KMS-11 (cell line): ENCODE measurements at regions not wholly inside any gene's neighbourhood (a gene's known extent, or its start where the extent isn't known, plus 50 kb on each side); places are given as distances from the start of the nearest gene placed in this dataset.
"Not testable (repeated sequence)": the region's sequence is repeated elsewhere in the genome, so short reads cannot be mapped to it uniquely, and the experiment has no call there.

ENCODE experiments used
- H2AFZ ChIP-seq: fragments of 200-600 bp; sonication (generic); 2 replicates; pipeline ENCODE4 v1.6.1; 2016; ENCODE audit warnings: antibody characterized with exemption, mixed run types, low read depth
- H3K27ac ChIP-seq: fragments of 200-600 bp; sonication (generic); 2 replicates; pipeline ENCODE4 v1.6.1; 2016; ENCODE audit warnings: mild to moderate bottlenecking, mixed run types
- H3K27me3 ChIP-seq: fragments of 200-600 bp; sonication (generic); 2 replicates; pipeline ENCODE4 v1.6.1; 2017; ENCODE audit warnings: mild to moderate bottlenecking, low read depth, mixed run types, moderate library complexity; ENCODE audit not compliant: insufficient read depth
- H3K36me3 ChIP-seq: fragments of 200-600 bp; sonication (generic); 2 replicates; pipeline ENCODE4 v1.6.1; 2017; ENCODE audit warnings: mild to moderate bottlenecking, mixed run types; ENCODE audit not compliant: insufficient read depth
- H3K4me1 ChIP-seq: fragments of 200-600 bp; sonication (generic); 2 replicates; pipeline ENCODE4 v1.6.1; 2016; ENCODE audit warnings: mild to moderate bottlenecking, low read depth, mixed run types; ENCODE audit not compliant: poor library complexity, severe bottlenecking
- H3K4me2 ChIP-seq: fragments of 200-600 bp; sonication (generic); 2 replicates; pipeline ENCODE4 v1.7.0; 2016; ENCODE audit warnings: mild to moderate bottlenecking, mixed run types
- H3K4me3 ChIP-seq: fragments of 200-600 bp; sonication (generic); IDR thresholded peaks from 2 replicates; pipeline ENCODE4 v1.6.1; 2017; ENCODE audit warnings: low read depth, low read length, mixed read lengths; ENCODE audit not compliant: insufficient read depth
- H3K79me2 ChIP-seq: fragments of 200-600 bp; sonication (generic); 2 replicates; pipeline ENCODE4 v1.6.1; 2016; ENCODE audit warnings: low read depth, mixed run types; ENCODE audit not compliant: insufficient read depth
- H3K9ac ChIP-seq: fragments of 200-600 bp; sonication (generic); 2 replicates; pipeline ENCODE4 v1.6.1; 2016; ENCODE audit warnings: mild to moderate bottlenecking, mixed run types
- H4K20me1 ChIP-seq: fragments of 200-600 bp; sonication (generic); 2 replicates; pipeline ENCODE4 v1.6.1; 2016; ENCODE audit warnings: mild to moderate bottlenecking, mixed run types; ENCODE audit not compliant: insufficient read depth
- TF ChIP-seq, protein P1 (sequence below): fragments of 200-600 bp; sonication (generic); conservative IDR thresholded peaks from 2 replicates; pipeline ENCODE4 v1.6.1; 2017; ENCODE audit warnings: low read depth, mild to moderate bottlenecking, antibody characterized with exemption, low read length, moderate library complexity, mixed read lengths

GRCh38 chr4:114444211-114444610 is 154.4 kb upstream of the UGT8 start:
- no peaks in the 10 kb centered on the region for H3K4me1 ChIP-seq
- H3K27me3 ChIP-seq, result no peaks in the 10 kb centered on the region
- TF ChIP-seq, protein P1, sequence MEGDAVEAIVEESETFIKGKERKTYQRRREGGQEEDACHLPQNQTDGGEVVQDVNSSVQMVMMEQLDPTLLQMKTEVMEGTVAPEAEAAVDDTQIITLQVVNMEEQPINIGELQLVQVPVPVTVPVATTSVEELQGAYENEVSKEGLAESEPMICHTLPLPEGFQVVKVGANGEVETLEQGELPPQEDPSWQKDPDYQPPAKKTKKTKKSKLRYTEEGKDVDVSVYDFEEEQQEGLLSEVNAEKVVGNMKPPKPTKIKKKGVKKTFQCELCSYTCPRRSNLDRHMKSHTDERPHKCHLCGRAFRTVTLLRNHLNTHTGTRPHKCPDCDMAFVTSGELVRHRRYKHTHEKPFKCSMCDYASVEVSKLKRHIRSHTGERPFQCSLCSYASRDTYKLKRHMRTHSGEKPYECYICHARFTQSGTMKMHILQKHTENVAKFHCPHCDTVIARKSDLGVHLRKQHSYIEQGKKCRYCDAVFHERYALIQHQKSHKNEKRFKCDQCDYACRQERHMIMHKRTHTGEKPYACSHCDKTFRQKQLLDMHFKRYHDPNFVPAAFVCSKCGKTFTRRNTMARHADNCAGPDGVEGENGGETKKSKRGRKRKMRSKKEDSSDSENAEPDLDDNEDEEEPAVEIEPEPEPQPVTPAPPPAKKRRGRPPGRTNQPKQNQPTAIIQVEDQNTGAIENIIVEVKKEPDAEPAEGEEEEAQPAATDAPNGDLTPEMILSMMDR, result no peak
- H3K27ac ChIP-seq, result no peak overlapping the region
- H3K9ac ChIP-seq, result no peak overlapping the region
- no peaks in the 10 kb centered on the region for H3K36me3 ChIP-seq
- H3K4me3 ChIP-seq, result no peak overlapping the region
- no peaks in the 10 kb centered on the region for H4K20me1 ChIP-seq
- H3K4me2 ChIP-seq, result no peak overlapping the region
- no peaks in the 10 kb centered on the region for H3K79me2 ChIP-seq
- no peak overlapping the region for H2AFZ ChIP-seq

- not testable (repeated sequence) for H3K4me3 ChIP-seq, H2AFZ ChIP-seq, H3K27me3 ChIP-seq
Observed at GRCh38 chr4:114447963-114448516, 150.6 kb upstream of the UGT8 start.

DNA sequence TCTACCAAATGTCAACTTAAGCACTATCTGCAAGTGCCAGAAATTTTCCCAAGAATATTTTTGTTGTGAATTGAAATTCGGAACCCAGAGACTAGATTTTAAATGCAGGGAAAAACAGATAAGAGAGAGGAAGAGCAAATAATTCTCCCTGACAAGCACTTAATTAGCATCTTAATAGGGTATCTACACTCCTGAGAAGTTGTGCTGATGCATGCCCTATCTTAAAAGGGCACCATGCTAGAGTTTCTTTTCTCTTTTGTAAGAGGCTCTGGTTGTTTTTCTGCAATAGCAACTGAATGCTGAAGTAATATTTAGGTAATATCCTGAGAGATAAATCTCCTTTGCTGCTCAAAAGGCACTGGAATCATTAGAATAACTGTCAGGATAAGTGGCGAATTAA is 139.9 kb upstream of the UGT8 start:
- TF ChIP-seq, protein P1, result no peak
- no peaks in the 10 kb centered on the region for H3K36me3 ChIP-seq
- no peak overlapping the region for H2AFZ ChIP-seq
- no peak overlapping the region for H3K4me3 ChIP-seq
- H3K79me2 ChIP-seq, result no peaks in the 10 kb centered on the region
- no peaks in the 10 kb centered on the region for H3K4me1 ChIP-seq
- no peak overlapping the region for H3K4me2 ChIP-seq
- H3K9ac ChIP-seq, result no peak overlapping the region
- no peak overlapping the region for H3K27ac ChIP-seq
- no peaks in the 10 kb centered on the region for H3K27me3 ChIP-seq
- no peaks in the 10 kb centered on the region for H4K20me1 ChIP-seq

More at GRCh38 chr4:114447963-114448516, 150.6 kb upstream of the UGT8 start:
- H3K4me1 ChIP-seq, H3K79me2 ChIP-seq, H3K36me3 ChIP-seq, H4K20me1 ChIP-seq, H3K4me2 ChIP-seq, H3K27ac ChIP-seq, H3K9ac ChIP-seq: not testable (repeated sequence)

- TF ChIP-seq, protein P1, result no peak
- Histone ChIP-seq H3K27ac (no peak overlapping the region), H3K79me2 (no peaks in the 10 kb centered on the region), H3K36me3 (no peaks in the 10 kb centered on the region), H3K27me3 (no peaks in the 10 kb centered on the region), H4K20me1 (no peaks in the 10 kb centered on the region), H2AFZ (no peak overlapping the region), H3K9ac (no peak overlapping the region), H3K4me3 (no peak overlapping the region), H3K4me1 (no peaks in the 10 kb centered on the region), H3K4me2 (no peak overlapping the region)
Observed at GRCh38 chr4:114464726-114465272, 133.8 kb upstream of the UGT8 start.

DNA sequence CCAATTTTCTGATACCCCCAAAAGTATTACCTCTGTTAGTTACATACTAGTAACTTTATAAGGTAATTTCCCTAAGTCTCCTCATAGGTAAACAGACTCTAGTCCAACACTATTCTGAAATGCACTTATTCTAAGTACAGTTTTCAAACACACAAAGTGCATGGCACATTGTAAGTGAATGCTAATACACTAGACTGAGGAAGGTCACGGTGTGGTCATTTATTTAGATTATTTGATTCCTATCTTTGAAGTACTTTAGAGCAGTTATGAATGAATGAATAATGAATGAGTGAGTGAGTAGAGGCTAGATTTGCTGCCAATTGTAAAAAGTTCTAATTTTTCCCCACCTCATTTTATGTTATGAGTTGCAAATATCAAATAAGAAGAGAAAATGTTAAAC is 132.8 kb upstream of the UGT8 start:
- no peaks in the 10 kb centered on the region for H3K27me3 ChIP-seq

More for the DNA sequence above, 132.8 kb upstream of the UGT8 start:
- no peak overlapping the region for H3K4me2 ChIP-seq
- H3K4me1 ChIP-seq, result no peaks in the 10 kb centered on the region
- no peak overlapping the region for H3K4me3 ChIP-seq
- no peak overlapping the region for H3K9ac ChIP-seq
- H4K20me1 ChIP-seq, result no peaks in the 10 kb centered on the region
- no peak overlapping the region for H3K27ac ChIP-seq
- no peaks in the 10 kb centered on the region for H3K36me3 ChIP-seq
- no peak overlapping the region for H2AFZ ChIP-seq
- TF ChIP-seq, protein P1, result no peak
- no peaks in the 10 kb centered on the region for H3K79me2 ChIP-seq
